ENCODE measurements at regions not wholly inside any gene's neighbourhood (a gene's known extent, or its start where the extent isn't known, plus 50 kb on each side); places are given as distances from the start of the nearest gene placed in this dataset.
"Not testable (repeated sequence)": the region's sequence is repeated elsewhere in the genome, so short reads cannot be mapped to it uniquely, and the experiment has no call there.

GRCh38 chr10:30690948-30691638 lies 61.5 kb upstream of the LYZL2 start:
- TF ChIP-seq POLR2A, CTCF, POLR2AphosphoS5 (IDR thresholded peaks at IDR 0.05): not testable (repeated sequence)
